Hepatocyte (in vitro differentiated cells): ENCODE measurements at regions not wholly inside any gene's neighbourhood (a gene's known extent, or its start where the extent isn't known, plus 50 kb on each side); places are given as distances from the start of the nearest gene placed in this dataset.

Experiments used
- DNase-seq: peaks from one replicate; pipeline ENCODE4 v3.0.0-alpha.2; 2016; ENCODE audit warnings: low spot score
- H2AFZ ChIP-seq: fragments of 200-600 bp; sonication (generic); 2 replicates; pipeline ENCODE4 v1.6.0; 2016; ENCODE audit warnings: antibody characterized with exemption, mild to moderate bottlenecking
- H3K27ac ChIP-seq: fragments of 200-600 bp; sonication (generic); 2 replicates; pipeline ENCODE4 v1.5.1; 2016; ENCODE audit warnings: mild to moderate bottlenecking
- H3K27me3 ChIP-seq: fragments of 200-600 bp; sonication (generic); 2 replicates; pipeline ENCODE4 v1.6.1; 2016
- H3K36me3 ChIP-seq: fragments of 200-600 bp; sonication (generic); replicated peaks from 2 replicates; pipeline ENCODE4 v1.5.1; 2016; ENCODE audit warnings: low read depth; ENCODE audit not compliant: insufficient read depth
- H3K4me1 ChIP-seq: fragments of 200-600 bp; sonication (generic); 2 replicates; pipeline ENCODE4 v1.5.1; 2016; ENCODE audit warnings: mild to moderate bottlenecking, moderate library complexity; ENCODE audit not compliant: insufficient read depth
- H3K4me2 ChIP-seq: fragments of 200-600 bp; sonication (generic); 2 replicates; pipeline ENCODE4 v1.6.0; 2016
- H3K4me3 ChIP-seq: fragments of 200-600 bp; sonication (generic); 2 replicates; pipeline ENCODE4 v1.5.1; 2016; ENCODE audit warnings: mild to moderate bottlenecking
- H3K79me2 ChIP-seq: fragments of 200-600 bp; sonication (generic); 2 replicates; pipeline ENCODE4 v1.6.0; 2017; ENCODE audit warnings: mild to moderate bottlenecking
- H3K9me2 ChIP-seq: fragments of 200-600 bp; sonication (generic); replicated peaks from 2 replicates; pipeline ENCODE4 v1.6.0; 2017; ENCODE audit warnings: mild to moderate bottlenecking; ENCODE audit not compliant: insufficient read depth
- H3K9me3 ChIP-seq: fragments of 200-600 bp; sonication (generic); 2 replicates; pipeline ENCODE4 v1.5.1; 2016; ENCODE audit warnings: low read depth, mild to moderate bottlenecking
- H4K20me1 ChIP-seq: fragments of 200-600 bp; sonication (generic); 2 replicates; pipeline ENCODE4 v1.6.0; 2016; ENCODE audit warnings: mild to moderate bottlenecking; ENCODE audit not compliant: insufficient read depth, poor library complexity, severe bottlenecking
- EZH2 ChIP-seq: fragments of 200-600 bp; sonication (generic); IDR thresholded peaks from 2 replicates; pipeline ENCODE4 v1.6.1; 2016; ENCODE audit warnings: antibody characterized with exemption, mild to moderate bottlenecking, borderline replicate concordance
- EZH2phosphoT487 ChIP-seq: fragments of 200-600 bp; sonication (generic); IDR thresholded peaks from one replicate; pipeline ENCODE4 v1.6.1; 2018; ENCODE audit warnings: antibody characterized with exemption, mild to moderate bottlenecking, low read depth, moderate library complexity; ENCODE audit not compliant: unreplicated experiment, severe bottlenecking
- WGBS: methylation state at CpG from one replicate; pipeline ENCODE4 v1.1.6; 2016; ENCODE audit warnings: low lambda C conversion rate; ENCODE audit errors: missing lambda C conversion rate; 5-methylcytosine and 5-hydroxymethylcytosine counted together
- TF ChIP-seq, protein P1 (sequence below): fragments of 200-600 bp; sonication (generic); IDR thresholded peaks from 2 replicates; pipeline ENCODE4 v1.5.1; 2016; ENCODE audit warnings: antibody characterized with exemption, mild to moderate bottlenecking; ENCODE audit not compliant: poor library complexity

DNA sequence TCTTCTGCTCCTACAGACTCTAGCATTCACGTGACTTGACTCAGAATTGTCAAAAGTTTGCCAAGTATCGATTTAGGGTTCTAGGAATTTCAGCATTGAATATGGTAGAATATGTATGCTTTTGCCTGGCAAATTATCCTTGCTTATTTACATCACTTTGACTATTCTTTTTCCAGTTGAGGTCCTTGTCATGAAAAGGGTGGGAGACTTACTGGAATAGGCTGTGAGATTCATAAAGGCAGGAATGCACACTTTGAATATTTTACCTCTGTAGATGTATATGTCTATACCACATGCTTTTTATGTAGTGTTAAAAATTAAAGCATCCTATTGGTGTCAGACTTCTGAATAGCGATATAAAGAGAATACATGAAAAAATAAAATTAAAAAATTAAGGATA, 378.8 kb upstream of the RARB start:
- Histone ChIP-seq H3K9me3 (no peaks in the 10 kb centered on the region), H2AFZ (no peak overlapping the region), H3K27ac (no peak overlapping the region), H3K4me2 (no peak overlapping the region), H3K27me3 (no peaks in the 10 kb centered on the region), H3K4me1 (peaks cover 18% of the 10 kb centered on the region), H3K36me3 (no peaks in the 10 kb centered on the region), H3K79me2 (no peaks in the 10 kb centered on the region), H3K9me2 (no peaks in the 10 kb centered on the region), H4K20me1 (no peaks in the 10 kb centered on the region), H3K4me3 (no peak overlapping the region)
- DNase-seq: no peak
- TF ChIP-seq EZH2phosphoT487 (no peak), EZH2 (no peak)
- TF ChIP-seq, protein P1, sequence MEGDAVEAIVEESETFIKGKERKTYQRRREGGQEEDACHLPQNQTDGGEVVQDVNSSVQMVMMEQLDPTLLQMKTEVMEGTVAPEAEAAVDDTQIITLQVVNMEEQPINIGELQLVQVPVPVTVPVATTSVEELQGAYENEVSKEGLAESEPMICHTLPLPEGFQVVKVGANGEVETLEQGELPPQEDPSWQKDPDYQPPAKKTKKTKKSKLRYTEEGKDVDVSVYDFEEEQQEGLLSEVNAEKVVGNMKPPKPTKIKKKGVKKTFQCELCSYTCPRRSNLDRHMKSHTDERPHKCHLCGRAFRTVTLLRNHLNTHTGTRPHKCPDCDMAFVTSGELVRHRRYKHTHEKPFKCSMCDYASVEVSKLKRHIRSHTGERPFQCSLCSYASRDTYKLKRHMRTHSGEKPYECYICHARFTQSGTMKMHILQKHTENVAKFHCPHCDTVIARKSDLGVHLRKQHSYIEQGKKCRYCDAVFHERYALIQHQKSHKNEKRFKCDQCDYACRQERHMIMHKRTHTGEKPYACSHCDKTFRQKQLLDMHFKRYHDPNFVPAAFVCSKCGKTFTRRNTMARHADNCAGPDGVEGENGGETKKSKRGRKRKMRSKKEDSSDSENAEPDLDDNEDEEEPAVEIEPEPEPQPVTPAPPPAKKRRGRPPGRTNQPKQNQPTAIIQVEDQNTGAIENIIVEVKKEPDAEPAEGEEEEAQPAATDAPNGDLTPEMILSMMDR: no peak
- 95% methylated on average over 3 of the region's 3 CpGs for whole genome bisulfite sequencing

DNA sequence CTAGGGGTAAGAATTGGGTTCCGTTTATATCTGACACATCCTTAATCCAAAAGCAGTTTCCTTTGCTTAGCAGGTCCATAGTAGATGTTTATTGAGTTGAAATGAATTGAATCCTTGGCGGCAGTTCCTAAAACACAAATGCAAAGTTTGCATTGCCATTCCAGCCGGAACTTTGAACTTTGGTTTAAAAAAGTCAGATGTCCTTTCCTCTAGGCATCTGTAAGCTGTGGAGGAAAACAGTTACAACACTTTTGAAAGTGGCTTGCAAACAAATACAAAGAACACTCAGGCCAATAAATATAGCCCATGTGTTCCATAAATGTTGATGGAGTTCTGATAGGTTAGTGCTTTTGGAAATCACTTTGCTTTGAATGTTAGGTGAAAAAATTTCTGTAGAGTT, 374.7 kb upstream of the RARB start:
- Histone ChIP-seq H3K4me3 (no peak overlapping the region), H3K27me3 (no peaks in the 10 kb centered on the region), H3K9me2 (no peaks in the 10 kb centered on the region), H3K4me1 (no peaks in the 10 kb centered on the region), H3K36me3 (no peaks in the 10 kb centered on the region), H3K27ac (no peak overlapping the region), H4K20me1 (no peaks in the 10 kb centered on the region), H3K9me3 (no peaks in the 10 kb centered on the region), H2AFZ (no peak overlapping the region), H3K4me2 (peak overlapping the region; percentile 3), H3K79me2 (no peaks in the 10 kb centered on the region)
- no peak for DNase-seq
- TF ChIP-seq, protein P1: no peak
- TF ChIP-seq EZH2phosphoT487 (no peak), EZH2 (no peak)
- 67% methylated on average over 3 of the region's 3 CpGs for WGBS

DNA sequence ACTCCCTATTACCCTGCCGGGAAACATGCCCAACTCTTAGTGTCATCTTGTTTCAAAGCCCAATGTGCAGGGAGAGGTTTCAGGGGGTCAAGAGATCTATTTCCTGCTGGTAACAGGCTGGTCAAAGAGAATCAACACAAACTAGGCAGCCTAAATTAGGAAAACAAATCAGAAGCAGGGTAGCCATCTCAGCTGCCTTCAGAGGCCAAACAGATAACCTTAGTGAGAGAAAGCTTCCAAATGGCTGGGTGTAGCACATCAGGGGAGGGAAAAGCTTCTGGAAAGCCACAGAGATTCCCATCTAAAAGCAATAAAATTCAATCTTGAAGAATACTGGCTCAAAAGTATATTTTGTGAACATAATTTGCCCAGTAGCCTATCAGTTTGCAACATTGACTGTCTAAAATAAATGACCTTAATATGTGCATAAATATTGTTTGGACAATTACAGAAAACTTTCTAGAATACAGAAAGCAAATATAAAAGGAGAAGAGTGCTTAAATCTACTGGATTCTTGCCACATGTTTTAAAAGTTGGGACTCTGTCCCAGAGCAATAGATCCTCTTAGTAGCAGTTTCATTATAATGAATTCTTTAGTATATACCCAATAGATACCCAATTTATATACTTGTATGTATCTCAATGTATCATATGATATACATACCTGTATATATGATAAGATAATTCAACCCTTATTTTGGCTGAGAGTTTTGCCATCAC, 371.9 kb upstream of the RARB start:
- no peaks in the 10 kb centered on the region for H3K4me1 ChIP-seq

More for the DNA sequence above, 371.9 kb upstream of the RARB start:
- no peak overlapping the region for H3K4me2 ChIP-seq
- no peaks in the 10 kb centered on the region for H3K36me3 ChIP-seq
- 85% methylated on average over 1 of the region's 1 CpG for WGBS
- H3K27ac ChIP-seq: no peak overlapping the region
- H3K9me2 ChIP-seq: no peaks in the 10 kb centered on the region
- H3K27me3 ChIP-seq: no peaks in the 10 kb centered on the region
- no peaks in the 10 kb centered on the region for H4K20me1 ChIP-seq
- TF ChIP-seq EZH2 (no peak), EZH2phosphoT487 (no peak)
- TF ChIP-seq, protein P1: no peak
- no peak overlapping the region for H3K4me3 ChIP-seq
- H2AFZ ChIP-seq: no peak overlapping the region
- DNase-seq: no peak
- H3K79me2 ChIP-seq: no peaks in the 10 kb centered on the region
- H3K9me3 ChIP-seq: no peaks in the 10 kb centered on the region
